Lower leg skin (tissue), 3 donors: ENCODE measurements at regions not wholly inside any gene's neighbourhood (a gene's known extent, or its start where the extent isn't known, plus 50 kb on each side); places are given as distances from the start of the nearest gene placed in this dataset.

Experiments used
- CTCF ChIP-seq, 3 donors: fragments of 450-650 bp; IDR thresholded peaks; one replicate each; pipeline ENCODE4 v1.5.1; 2016; ENCODE audit warnings: antibody characterized with exemption in 3 of 3, mild to moderate bottlenecking in 3 of 3, moderate library complexity in 2 of 3
- POLR2A ChIP-seq, 2 donors: fragments of 450-650 bp; IDR thresholded peaks; one replicate each; pipeline ENCODE4 v1.6.1; 2016 to 2017; ENCODE audit warnings: antibody characterized with exemption in 2 of 2, mild to moderate bottlenecking in 1 of 2, moderate library complexity in 1 of 2

GRCh38 chr12:118840878-118841277 lies 140.5 kb upstream of the SRRM4 start:
- TF ChIP-seq POLR2A (IDR thresholded peaks at IDR 0.05) (no peak), CTCF (IDR thresholded peaks at IDR 0.05) (no peak)
